ENCODE measurements at regions not wholly inside any gene's neighbourhood (a gene's known extent, or its start where the extent isn't known, plus 50 kb on each side); places are given as distances from the start of the nearest gene placed in this dataset.

DNA sequence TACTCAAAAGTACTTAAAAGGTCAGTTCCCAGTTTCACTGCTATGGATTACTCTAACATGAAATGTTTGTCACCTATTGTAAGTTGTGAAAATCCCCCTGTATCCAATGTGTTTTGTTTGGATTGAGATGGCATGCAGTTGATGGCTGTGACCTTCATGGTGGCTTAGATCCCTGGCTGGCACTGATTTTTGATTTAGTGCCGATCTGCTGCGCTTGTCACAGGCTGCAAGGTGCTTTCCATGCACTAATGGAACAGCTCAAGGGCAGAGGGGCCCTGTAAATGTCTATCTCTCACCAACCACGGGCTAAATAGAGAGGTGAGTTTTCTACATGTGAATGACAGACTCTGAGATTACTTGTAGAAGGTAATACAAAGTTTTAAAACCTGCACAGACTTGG lies 69.8 kb upstream of the WDR41 start:
- TF ChIP-seq POLR2A (IDR thresholded peaks at IDR 0.05; ENCODE audit: low read length) (no peak), GATA1 (IDR thresholded peaks at IDR 0.05; ENCODE audit: low read depth, low read length) (no peak)
